HG02759 (cell line): ENCODE measurements at regions not wholly inside any gene's neighbourhood (a gene's known extent, or its start where the extent isn't known, plus 50 kb on each side); places are given as distances from the start of the nearest gene placed in this dataset.

Experiments
- ATAC-seq: cut with Tn5 transposase; IDR thresholded peaks from one replicate; pipeline ENCODE4 v1.9.1; 2021; ENCODE audit warnings: mild to moderate bottlenecking, moderate library complexity; ENCODE audit not compliant: unreplicated experiment

DNA sequence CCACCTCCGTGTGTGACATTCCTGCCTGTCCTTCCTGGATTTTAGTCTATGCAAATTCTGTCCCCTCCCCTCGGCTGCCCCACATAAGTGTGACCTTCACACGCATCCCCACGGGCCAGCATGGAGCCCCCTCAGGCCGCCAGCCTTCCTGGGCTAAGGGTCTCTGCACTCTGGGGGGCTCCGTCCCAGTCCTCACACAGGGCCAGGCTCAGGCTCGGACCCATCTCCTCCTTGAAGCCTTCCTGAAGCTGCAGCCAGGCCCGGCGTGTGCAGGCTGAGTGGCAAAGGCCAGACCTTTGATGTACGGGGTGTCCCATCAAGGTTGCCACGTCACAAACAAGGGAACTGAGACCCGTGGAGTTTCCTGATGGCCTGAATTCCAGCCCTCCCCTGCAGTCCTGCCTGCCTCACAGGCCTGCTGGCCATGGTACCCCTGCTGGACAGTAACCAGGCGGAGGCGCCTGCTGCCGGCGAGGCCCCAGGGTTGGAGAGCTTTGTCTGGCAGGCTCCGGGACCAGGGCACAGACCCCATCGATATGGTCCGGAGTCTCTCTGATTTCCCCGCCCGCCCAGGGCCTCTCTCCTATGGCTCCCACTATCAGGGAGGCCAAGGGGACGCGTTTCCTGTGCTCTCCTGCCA lies 791.7 kb downstream of the BRD1 start:
- no peak for ATAC-seq

- ATAC-seq: no peak
These were observed 792.5 kb downstream of the BRD1 start for GRCh38 chr22:49034836-49035817.

- ATAC-seq: no peak
These were observed 794.1 kb downstream of the BRD1 start for GRCh38 chr22:49033616-49034015.

DNA sequence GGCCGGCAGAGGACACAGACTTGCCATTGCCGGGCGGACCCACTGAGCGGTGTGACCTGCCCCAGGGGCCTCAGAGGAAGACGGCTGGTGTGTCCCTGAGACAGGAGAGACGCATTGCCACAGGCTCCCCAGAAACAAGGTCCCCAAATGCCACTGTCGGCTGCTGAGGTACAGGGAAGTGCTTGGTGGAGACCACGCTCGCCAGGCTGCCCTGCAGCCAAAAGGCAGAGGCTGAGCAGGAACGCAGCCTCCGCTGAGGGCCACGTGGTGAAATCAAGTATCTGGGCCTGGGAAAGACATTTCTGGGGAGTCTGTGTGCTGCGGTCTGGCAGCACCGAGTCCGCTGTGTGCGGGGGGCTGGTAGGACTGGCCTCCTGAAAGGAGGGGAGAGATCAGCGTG lies 794.9 kb downstream of the BRD1 start:
- ATAC-seq: no peak

DNA sequence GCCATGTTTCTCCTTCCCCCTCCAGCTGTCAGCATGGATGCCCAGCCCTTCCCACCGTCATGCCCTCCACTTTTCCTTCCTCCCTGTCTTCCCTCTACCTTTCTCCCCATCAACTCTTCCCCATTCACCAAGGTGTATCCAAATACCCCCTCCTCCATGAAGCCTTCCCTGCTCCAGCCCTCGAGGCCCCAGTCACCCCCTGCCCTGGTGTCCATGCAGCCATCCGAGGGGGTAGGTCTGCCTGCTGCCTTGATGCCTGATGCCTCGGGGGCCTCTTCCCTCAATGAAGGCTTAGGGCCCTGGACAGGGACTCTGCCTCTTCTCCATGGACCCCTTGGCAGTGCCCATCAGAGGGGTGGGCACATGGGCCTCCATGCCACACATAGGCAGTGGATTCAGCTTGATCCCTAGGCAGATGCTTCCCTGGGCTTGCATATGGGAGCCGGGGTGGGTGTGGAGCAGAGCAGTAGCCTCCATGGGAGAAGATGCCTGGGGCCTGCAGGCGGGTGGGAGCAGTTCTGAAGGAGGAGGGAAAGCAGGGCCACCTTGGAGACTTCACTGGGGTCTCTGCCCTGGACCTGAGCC lies 795.8 kb downstream of the BRD1 start:
- no peak for ATAC-seq

GRCh38 chr22:49028111-49028510 lies 799.6 kb downstream of the BRD1 start:
- no peak for ATAC-seq

GRCh38 chr22:49027368-49027670 lies 800.4 kb downstream of the BRD1 start:
- no peak for ATAC-seq

- ATAC-seq: no peak
These were observed 800.9 kb downstream of the BRD1 start for GRCh38 chr22:49026494-49027367.

DNA sequence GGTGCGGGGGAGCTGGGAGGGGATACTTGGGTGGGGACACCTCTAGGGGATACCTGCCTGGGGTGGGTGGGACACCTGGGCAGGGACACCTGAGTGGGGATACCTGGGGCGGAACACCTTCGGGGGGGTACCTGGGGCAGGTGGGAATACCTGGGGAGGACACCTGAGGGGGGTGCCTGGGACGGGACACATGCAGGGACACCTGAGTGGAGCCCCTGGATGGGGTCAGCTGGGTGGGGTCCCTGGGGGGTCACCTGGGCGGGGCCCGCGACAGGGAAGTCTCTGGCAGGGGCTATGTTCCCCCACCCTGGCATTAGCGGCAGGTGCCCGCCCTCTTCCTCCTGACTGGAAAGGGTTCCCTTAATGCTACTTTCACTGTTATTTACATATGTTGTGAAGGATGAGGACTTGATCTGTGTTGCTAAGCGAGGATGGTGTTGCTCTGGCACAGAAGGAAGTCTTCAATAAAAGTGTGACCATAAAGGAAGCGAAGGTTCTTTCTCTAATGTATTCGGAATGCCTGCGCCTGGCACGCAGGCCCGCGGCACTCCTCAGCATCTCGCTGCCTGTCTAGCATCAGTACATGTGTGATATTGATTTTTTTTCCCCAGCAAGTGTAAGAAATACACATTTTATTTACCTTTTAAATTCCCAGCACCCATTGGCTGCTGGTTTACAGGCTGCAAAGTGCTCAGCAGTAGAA lies 801.7 kb downstream of the BRD1 start:
- ATAC-seq: no peak

GRCh38 chr22:49024775-49025440 lies 802.8 kb downstream of the BRD1 start:
- ATAC-seq: no peak

- ATAC-seq: no peak
These were observed 803.5 kb downstream of the BRD1 start for GRCh38 chr22:49023879-49024774.

GRCh38 chr22:49023161-49023878 lies 804.4 kb downstream of the BRD1 start:
- no peak for ATAC-seq

DNA sequence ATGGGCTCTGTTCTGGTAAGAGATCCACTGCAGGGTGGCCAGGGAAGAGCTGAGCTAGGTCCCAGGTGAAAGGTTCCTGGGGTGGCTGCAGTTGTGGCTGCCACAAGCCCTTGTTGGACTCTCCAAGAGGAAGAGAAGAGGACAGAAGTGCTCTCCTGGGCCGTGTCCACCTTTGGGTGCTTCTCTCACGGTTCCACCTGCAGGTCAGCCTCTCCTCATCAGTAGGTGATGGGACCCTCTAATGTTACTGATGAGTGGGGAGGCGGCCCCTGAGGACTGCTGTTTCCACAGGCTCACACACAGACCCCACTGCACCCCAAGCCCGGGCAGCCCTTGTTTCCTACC lies 804.9 kb downstream of the BRD1 start:
- no peak for ATAC-seq

DNA sequence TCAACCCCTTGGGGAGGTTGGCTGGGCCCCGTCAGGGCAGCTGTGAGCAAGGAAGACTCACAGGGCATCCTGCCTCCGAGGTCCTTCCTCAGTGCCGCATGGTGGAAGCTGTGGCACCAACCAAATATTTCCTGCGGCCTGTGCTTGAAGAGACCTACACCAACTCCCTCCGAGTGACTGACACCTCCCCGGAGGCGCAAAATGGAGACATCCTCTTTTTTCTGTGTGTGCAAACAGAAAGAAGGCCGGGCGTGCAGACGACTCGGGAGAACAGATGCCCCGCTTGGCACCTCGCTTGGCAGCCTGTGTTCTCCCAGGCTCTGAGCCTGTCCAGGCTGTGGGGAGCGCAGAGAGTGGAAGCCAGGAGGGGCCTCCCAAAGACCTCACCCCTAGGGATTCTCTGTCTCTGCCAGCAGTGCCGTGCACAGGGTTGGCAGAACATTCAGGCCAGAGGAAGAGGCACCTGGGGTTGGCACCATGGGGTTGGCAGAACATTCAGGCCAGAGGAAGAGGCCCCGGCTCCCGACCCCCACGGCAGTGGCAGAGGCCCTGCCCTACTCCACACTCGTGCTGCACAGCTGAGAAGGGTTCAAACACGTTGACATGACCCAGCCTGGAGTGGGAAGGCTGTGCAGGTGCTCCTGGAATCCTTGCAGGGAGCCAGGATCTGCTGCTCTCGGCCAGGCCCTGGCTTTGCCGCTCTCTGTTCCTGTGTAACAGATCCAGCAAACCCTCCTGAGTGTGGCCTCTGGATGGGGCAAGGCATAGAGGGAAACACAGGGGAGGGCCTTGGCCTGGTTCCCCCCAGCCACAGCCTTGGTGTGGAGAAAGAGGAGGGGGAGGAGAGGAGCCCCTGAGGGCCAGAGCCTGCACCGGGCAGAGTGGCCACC lies 805.5 kb downstream of the BRD1 start:
- ATAC-seq: no peak

DNA sequence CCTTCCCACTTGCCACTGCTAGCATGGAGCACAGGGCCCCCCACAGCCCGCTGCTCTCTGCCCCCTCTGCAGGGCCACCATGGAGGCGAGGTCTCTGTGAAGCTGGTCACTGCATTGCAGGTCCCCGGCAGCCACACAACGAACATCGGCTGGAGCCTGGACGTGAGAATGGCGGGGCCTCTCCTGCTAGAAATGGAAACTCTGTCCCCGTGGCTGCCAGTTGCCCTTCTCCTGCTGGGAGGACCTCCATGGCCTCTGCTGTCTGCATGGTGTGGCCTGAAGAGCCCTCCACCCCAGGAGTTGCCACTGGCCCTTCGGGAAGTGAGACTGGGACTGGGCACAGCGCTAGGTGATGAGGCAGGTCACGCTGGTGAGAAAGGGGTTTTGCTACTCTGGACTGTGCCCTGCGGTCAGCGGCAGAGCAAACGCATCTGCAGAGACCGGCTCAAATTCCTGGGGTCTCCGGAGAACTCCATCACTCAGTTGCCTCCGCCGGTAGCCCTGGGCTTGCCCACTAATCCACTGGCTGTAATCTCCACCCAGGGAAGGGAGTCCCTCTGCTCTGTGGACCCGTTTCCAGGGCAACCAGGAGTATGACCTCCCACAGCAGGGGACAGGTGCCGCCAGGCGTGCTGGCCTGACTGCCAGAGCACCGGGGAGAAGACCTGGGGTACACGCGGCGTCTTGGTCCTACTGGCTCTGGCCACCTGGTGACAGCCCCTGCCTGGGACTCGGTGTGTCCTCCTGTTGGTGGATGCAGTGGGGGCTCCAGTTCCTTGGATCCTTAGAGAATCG lies 806.3 kb downstream of the BRD1 start:
- no peak for ATAC-seq
